HL-60 (cell line): ENCODE measurements at regions not wholly inside any gene's neighbourhood (a gene's known extent, or its start where the extent isn't known, plus 50 kb on each side); places are given as distances from the start of the nearest gene placed in this dataset.

Experiments
- POLR2AphosphoS5 ChIP-seq: IDR thresholded peaks from 2 replicates; pipeline ENCODE4 v1.6.1; 2012; ENCODE audit warnings: low read depth
- TF ChIP-seq, protein P1 (sequence below): IDR thresholded peaks from one replicate; pipeline ENCODE4 v1.5.1; 2011; ENCODE audit warnings: low read length, control low read depth, inconsistent platforms; ENCODE audit not compliant: insufficient read depth
- TF ChIP-seq, protein P2 (sequence below): IDR thresholded peaks from 2 replicates; pipeline ENCODE4 v1.6.1; 2012; ENCODE audit warnings: low read depth; ENCODE audit not compliant: insufficient replicate concordance

DNA sequence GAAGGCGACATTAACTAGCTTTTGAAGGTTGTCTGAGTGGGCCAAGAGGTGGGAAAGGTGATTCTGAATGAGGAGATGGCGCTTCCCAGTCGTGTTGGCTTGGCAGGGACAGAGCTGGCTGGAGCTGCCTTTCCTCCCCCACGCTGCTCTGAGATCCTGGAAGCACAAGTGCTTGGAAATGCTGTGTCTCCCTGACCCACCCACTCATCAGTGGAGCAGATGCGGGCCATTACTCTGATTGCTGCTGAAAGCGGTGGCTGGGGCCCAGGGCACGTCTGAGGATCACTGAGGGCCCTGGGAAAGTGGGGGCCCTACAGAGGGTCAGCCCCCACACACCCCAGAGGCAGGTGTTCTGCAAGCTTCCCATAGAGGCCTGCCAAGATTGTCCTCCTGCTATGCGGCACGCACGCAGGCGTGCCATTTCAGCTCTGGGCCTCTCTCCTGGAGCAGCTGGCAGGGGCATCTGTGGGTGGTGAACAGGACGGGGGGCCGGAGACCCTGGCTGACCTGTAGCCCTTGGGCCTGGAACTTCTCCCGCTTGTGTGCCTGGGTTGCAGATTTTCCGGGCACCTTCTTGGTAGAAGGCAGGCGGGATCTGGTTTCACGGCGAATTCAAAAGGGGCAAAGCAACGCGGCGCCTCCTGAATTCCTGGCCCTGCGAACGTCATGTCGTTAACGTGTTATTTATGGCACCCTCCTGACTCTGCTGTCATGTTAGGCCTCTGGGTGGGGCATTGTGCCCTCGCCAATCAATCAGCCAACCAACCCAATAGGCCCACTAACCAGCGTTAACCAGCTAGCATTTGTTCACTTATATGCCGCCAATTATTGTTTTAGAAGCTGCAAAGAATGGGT lies 133.8 kb upstream of the TBX3 start:
- no peak for TF ChIP-seq POLR2AphosphoS5
- TF ChIP-seq, protein P1, sequence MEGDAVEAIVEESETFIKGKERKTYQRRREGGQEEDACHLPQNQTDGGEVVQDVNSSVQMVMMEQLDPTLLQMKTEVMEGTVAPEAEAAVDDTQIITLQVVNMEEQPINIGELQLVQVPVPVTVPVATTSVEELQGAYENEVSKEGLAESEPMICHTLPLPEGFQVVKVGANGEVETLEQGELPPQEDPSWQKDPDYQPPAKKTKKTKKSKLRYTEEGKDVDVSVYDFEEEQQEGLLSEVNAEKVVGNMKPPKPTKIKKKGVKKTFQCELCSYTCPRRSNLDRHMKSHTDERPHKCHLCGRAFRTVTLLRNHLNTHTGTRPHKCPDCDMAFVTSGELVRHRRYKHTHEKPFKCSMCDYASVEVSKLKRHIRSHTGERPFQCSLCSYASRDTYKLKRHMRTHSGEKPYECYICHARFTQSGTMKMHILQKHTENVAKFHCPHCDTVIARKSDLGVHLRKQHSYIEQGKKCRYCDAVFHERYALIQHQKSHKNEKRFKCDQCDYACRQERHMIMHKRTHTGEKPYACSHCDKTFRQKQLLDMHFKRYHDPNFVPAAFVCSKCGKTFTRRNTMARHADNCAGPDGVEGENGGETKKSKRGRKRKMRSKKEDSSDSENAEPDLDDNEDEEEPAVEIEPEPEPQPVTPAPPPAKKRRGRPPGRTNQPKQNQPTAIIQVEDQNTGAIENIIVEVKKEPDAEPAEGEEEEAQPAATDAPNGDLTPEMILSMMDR: no peak
- TF ChIP-seq, protein P2, sequence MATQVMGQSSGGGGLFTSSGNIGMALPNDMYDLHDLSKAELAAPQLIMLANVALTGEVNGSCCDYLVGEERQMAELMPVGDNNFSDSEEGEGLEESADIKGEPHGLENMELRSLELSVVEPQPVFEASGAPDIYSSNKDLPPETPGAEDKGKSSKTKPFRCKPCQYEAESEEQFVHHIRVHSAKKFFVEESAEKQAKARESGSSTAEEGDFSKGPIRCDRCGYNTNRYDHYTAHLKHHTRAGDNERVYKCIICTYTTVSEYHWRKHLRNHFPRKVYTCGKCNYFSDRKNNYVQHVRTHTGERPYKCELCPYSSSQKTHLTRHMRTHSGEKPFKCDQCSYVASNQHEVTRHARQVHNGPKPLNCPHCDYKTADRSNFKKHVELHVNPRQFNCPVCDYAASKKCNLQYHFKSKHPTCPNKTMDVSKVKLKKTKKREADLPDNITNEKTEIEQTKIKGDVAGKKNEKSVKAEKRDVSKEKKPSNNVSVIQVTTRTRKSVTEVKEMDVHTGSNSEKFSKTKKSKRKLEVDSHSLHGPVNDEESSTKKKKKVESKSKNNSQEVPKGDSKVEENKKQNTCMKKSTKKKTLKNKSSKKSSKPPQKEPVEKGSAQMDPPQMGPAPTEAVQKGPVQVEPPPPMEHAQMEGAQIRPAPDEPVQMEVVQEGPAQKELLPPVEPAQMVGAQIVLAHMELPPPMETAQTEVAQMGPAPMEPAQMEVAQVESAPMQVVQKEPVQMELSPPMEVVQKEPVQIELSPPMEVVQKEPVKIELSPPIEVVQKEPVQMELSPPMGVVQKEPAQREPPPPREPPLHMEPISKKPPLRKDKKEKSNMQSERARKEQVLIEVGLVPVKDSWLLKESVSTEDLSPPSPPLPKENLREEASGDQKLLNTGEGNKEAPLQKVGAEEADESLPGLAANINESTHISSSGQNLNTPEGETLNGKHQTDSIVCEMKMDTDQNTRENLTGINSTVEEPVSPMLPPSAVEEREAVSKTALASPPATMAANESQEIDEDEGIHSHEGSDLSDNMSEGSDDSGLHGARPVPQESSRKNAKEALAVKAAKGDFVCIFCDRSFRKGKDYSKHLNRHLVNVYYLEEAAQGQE: no peak
